Fibroblast of lung (primary cell): ENCODE measurements at regions not wholly inside any gene's neighbourhood (a gene's known extent, or its start where the extent isn't known, plus 50 kb on each side); places are given as distances from the start of the nearest gene placed in this dataset.

Experiments
- EZH2 ChIP-seq: IDR thresholded peaks from 2 replicates; pipeline ENCODE4 v1.5.1; 2012; ENCODE audit warnings: low read length, control low read depth, mild to moderate bottlenecking; ENCODE audit errors: missing control alignments
- TF ChIP-seq, protein P1 (sequence below), 2 donors: IDR thresholded peaks in 1 of 2; conservative IDR thresholded peaks in 1 of 2; 1 replicate in 1 of 2; 2 replicates in 1 of 2; pipeline ENCODE4 v1.5.1; 2011 to 2012; ENCODE audit warnings: low read length in 2 of 2, control low read depth in 1 of 2, inconsistent platforms in 1 of 2, low read depth in 1 of 2, mild to moderate bottlenecking in 1 of 2

DNA sequence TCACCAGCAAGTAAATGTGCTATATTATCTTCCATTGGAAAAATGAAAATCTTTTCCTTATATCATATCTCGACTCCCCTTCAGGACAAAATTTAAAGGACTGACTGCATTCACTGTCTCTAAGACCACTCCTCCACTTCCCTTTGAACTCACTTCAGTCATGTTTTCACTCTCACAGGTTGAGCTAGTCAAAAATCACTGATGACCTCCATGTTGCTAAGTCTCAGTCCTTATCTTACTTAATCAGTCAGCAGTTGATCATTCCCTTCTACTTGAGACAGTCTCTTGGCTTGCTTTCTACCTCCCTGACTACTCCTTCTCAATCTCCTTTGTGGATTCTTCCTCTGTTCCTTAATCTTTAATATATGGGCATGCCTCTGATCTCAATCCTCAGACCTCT lies 117.0 kb upstream of the LSM6 start:
- TF ChIP-seq EZH2 = no peak
- TF ChIP-seq, protein P1, sequence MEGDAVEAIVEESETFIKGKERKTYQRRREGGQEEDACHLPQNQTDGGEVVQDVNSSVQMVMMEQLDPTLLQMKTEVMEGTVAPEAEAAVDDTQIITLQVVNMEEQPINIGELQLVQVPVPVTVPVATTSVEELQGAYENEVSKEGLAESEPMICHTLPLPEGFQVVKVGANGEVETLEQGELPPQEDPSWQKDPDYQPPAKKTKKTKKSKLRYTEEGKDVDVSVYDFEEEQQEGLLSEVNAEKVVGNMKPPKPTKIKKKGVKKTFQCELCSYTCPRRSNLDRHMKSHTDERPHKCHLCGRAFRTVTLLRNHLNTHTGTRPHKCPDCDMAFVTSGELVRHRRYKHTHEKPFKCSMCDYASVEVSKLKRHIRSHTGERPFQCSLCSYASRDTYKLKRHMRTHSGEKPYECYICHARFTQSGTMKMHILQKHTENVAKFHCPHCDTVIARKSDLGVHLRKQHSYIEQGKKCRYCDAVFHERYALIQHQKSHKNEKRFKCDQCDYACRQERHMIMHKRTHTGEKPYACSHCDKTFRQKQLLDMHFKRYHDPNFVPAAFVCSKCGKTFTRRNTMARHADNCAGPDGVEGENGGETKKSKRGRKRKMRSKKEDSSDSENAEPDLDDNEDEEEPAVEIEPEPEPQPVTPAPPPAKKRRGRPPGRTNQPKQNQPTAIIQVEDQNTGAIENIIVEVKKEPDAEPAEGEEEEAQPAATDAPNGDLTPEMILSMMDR (conservative IDR thresholded peaks at IDR 0.05 in 1 of 2, IDR thresholded peaks at IDR 0.05 in 1 of 2; ENCODE audit: low read depth in 1 of 2, low read length in 2 of 2) = no peak
